GM21529 (cell line): ENCODE measurements at regions not wholly inside any gene's neighbourhood (a gene's known extent, or its start where the extent isn't known, plus 50 kb on each side); places are given as distances from the start of the nearest gene placed in this dataset.
"Not testable (repeated sequence)": the region's sequence is repeated elsewhere in the genome, so short reads cannot be mapped to it uniquely, and the experiment has no call there.

Source experiments
- ATAC-seq: cut with Tn5 transposase; IDR thresholded peaks from one replicate; pipeline ENCODE4 v1.9.1; 2021; ENCODE audit not compliant: unreplicated experiment

DNA sequence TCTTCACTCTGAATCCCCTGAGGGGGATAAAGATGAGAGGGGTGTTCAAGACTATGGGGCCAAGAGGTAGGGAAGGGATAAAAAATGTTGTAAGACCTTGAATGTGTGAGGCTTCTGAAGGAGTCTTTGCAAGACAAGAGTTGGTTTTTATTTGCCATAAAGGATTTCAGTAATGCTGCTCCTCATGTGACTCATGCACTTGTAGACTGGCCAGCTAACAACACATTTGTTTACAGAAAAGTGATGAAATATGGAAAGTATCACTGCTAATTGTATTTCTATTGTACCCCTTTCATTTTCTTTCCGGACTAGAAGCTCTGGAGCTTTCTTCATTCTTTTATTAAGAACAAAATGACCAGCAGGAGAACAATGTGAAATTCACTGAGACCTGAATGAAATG is 782.1 kb downstream of the EPHA4 start:
- no peak for ATAC-seq

DNA sequence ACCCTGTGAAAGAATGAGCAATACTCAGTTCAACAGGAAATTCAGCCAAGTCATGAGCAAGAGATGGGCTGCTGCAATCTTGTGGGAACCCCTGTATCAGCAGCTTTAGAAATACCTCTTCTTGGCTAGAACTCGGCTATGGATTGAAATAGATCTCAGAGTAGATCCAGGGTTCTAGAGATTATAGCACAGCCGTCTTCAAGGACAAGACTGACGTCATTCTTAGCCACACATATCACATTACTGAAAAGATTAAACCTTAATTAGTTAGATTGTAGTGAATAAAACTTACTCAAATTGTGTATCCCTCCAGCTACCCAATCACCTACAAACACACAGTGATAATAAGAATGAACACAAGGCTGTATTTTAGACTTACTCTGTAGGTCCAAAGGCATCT is 776.4 kb downstream of the EPHA4 start:
- no peak for ATAC-seq

DNA sequence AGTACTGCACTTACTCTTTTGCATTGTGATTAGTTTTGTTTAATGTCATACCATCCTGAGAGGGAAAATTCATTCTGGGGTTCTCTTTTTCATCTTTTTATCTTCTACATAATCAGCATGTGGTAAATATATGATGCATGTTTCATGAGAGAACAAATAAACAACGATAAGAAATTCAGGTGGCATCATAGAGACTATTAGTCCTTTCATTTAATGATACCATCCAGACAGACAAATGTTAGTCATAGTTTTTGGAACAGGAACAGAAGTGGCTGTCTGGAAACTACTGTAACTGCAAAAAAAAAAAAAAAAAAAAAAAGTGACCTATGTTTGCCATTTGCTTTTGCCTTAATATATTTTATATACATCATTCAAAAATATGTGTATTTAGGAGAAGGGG is 761.0 kb downstream of the EPHA4 start:
- no peak for ATAC-seq

DNA sequence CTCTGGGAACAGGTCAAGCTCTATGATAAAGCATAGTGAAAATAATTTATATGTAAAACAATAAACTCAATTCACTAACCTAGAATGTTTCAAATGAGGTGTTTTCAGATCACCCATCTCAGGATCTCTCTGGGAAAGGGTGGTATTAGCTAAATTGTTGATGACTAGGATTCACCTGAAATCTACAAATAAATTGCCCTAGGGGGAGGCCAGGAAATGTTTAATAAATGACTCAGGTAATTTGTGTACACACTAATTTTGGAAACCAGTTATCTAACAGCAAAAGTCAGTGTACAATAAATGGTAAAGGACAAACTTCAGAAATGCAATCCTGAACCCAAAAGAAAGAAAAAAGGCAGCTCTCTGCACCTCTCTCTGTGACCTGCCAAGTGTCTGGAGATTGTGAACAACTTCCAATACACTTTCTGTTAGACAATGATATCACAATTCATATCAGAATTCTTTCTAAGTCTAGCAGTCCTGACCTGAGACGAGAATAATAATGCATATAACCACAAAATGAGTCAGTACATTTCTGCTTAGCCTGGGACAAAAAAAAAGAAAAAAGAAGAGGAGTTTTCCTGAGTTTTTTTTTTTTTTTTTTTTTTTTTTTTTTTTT is 760.0 kb downstream of the EPHA4 start:
- no peak for ATAC-seq

DNA sequence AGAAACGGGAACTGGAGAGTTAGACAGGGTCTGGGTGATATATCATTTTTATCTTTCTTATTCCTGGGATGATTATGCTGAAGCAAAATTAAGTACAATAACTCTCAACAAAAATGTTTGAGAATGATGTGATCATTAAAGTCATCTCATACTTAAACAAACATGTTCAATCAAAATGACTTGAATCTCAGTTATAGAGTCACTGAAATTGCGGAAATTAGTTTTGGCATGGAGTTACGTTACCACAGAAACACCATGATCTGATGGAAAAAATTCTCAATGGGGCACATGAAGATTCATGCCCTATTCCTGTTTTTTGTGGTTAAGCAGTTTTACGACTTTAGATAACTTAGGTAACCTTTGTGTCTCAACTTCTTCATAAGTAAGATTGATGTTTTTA is 757.7 kb downstream of the EPHA4 start:
- ATAC-seq = no peak

DNA sequence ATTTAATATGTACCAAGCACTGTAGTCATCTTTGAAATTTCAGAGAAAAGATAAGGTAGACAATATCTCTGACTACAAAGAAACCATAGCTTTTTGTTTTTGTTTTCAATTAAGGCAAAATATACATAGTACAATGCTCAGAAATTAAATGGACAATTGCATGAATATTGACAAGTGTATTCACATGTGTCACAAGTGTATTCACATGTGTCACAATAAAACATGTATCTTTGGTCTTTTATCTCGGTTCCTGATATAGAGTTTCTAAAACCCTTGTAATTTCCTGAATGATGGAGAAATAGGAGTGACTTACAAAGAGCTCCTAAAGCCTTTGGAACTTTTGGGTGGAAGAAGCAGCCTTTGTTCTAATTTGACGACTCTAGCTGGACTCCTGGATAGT is 756.4 kb downstream of the EPHA4 start:
- no peak for ATAC-seq

DNA sequence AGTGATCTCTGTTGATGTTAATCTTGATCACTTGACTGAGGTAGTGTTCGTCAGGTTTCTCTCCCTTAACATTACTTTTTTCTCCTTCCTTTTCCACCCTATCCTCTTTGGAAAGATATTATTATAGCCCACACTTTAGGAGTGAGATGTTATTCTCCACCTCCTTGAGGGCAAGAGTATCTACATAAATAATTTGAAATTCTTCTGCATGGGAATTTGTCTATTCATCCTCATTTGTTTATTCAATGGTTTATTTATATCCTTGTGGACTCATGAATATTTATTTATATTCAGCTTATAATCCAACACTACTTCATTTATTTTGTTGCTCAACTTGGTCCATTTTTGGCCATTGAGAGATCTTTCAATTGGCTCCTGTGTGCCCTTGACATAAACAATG is 750.4 kb downstream of the EPHA4 start:
- no peak for ATAC-seq

DNA sequence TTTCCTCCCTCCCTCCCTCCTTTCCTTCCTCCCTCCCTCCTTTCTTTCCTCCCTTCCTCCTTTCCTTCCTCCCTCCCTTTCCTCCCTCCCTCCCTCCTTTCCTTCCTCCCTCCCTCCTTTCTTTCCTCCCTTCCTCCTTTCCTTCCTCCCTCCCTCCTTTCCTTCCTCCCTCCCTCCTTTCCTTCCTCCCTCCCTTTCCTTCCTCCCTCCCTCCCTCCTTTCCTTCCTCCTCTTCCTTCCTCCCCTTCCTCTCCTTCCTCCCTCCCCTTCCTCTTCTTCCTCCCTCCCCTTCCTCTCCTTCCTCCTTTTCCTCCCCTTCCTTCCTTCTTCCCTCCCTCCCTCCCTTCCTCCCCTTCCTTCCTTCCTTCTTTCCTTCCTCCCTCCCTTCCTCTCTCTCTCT is 748.5 kb downstream of the EPHA4 start:
- ATAC-seq = not testable (repeated sequence)

DNA sequence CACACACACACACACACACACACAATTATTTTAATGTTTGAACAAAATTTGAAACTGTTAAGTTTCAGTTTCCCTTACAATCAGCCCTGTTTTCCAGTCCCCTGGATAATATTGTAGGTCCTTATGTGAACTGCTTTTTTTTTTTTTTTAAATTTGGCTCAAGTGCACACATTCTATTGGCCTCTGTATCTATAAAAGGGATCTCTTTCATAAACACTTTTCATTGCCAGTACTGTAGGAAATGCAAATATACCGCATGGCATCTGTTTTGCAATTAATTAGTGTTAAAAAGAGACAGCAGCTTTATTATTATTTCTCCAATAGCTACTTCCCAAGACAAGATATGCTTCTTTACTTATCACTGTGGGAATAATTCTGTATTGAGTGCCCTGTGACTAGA is 738.7 kb downstream of the EPHA4 start:
- no peak for ATAC-seq

DNA sequence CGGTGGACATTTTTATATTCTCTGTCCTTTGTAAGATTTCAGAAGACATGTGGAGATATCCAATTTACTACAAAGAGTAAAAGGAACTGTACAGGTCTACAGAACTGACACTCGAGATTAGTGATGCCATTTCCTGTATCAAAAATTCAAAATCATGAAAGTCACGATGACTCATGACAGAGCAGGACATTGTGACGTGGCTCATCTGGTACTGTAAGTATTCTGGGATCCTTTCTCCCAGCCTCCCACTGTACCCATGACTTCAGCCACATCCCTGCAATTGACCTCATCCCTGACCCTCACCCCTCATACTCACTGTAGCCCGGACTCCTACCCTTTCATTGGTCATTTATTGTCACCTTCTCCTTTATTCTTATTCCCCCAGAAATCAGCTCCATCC is 736.5 kb downstream of the EPHA4 start:
- ATAC-seq = no peak

DNA sequence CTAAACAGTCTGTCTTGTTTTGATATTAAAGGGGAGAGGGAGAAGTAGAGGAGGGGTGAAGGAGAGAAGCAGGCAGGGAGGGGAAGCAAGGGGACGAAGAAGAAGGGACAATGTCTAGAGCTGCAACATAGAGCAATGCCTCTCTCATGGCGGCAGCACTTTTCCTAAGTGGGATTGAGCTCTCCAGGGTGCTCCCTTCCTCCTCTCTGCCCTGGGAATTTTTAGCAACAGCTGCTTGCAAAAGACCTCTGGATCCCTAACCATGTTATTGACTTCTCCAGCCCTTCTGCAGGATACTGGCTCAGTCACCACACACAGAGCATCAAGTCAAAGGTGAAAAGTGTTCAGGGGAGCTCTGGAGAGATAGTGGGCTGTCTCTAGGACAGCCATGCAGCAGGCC is 734.9 kb downstream of the EPHA4 start:
- ATAC-seq = no peak

DNA sequence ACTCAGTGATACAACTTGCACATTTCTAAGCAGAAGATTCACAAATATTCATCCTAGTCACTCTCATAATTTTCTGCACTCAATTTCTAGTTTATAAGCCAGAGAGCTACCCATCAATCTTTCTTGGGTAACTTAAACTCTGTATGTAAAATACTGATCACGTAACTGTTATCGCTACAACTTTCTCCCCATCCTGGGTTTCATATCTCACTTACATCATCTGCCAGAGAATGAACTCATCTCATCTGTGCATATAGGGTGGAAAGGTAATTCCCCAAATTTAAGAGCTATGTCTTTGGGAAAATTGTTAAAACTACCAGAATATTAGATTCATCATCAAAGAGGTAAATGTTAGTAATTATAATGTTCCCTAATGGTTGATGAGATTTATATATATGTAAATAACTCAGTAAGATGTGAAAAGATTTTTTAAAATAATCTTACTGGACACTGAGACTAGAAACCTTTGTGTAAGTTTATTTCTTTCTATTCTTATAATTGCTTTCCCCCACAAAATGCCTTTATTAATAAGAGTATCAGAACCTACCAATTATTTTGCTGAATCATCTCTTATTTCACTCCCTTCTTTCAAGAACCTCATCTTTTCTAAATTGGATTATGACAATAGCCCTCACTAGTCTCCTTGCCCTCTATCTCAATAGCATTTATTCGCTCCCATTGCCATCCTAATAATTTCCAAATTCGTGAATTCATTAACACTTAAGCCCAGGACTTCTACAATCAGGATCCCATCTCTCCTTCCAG is 729.0 kb downstream of the EPHA4 start:
- no peak for ATAC-seq

DNA sequence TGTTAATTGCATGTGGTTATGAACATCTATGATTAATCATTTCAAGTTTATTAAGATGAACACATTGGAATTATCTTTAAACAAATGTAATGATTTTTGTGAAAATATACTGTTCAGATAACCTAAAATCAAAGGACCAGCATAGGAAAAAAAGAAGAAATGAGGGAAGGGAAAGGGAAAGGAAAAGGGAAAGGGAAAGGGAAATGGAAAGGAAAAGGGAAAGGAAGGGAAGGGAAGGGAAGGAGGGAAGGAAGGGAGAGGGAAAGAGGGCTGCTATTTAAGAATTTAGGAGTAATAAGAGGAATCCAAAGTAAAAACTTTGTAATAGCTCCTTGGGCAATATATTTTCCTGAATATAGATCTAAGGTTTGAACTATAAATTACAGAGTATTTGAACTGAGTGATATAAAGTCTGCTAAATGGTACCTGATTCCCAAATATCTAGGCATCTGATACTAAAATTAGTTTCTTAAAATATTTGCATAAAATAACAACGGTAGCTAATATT is 726.3 kb downstream of the EPHA4 start:
- ATAC-seq = no peak

DNA sequence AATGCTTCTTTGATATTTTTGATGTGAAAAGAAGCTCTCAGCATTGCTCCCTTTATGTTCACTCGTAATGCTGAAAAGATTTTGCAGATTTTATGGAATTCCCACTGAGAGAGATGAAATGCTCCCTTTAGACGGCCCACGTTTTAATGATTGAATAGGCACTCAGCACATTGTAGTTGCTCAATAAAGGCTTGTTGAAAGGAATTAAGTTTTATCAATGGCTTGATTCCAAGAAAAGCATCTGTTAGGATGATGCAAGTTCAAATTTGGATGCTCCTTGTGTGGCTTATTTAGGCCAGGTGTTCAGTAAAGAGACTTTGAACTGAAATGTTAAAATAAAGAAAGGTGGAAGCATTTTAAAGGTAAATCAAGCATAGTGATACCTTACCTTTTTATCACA is 725.1 kb downstream of the EPHA4 start:
- ATAC-seq = no peak

DNA sequence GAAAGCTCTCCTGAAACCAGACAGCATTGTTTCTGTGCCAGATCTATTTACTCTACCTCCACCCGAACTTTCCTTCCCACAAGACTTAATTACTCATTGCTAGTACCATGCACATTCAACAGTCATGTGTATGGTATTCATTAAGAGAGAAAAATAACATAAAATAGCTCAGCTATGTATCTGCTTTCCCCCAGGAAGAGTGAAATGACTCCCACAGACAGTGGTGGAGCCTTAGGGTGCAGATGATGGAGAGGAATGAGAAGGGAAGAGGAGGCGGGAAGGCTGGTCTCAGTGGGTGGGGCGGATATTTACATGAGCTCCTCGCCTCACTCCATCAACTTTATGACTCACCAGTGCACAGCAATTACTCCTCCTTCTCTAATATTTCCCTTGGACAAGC is 724.5 kb downstream of the EPHA4 start:
- no peak for ATAC-seq

DNA sequence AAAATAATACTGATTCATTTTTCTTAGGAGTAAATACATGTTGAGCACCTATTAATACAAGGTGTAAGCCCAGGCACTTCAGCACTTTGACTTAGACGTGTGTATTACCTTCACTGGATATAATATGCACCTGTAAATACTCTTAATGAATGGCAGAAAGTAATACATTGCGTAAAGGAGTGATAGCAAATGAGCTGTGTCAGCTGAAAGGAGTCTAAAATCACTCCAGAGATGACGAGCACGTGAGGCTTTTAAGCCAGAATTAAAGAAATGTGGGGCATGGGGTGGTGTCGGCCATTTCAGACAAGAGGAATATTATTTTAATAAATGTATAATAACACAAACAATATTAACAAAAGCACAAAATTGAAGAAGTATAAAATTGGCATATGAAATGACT is 722.7 kb downstream of the EPHA4 start:
- no peak for ATAC-seq

DNA sequence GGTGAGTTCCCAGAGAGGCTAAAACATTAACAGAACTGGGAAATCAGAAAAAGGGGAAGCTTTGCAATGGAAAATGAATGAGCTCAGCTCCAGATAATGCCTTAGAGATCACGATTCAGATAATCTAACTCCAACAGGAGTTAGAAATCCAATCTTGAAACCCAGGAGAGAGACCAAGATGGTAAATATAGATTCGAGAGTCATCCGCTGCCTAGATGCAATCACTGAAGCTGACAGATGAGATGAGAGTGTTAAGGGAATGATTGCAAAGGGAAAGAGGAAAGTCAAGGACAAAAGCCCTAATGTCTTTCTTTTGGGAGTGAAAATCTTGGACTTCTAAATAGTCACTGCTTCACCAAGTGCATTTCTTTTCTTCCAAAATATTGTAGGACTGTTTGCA is 722.0 kb downstream of the EPHA4 start:
- no peak for ATAC-seq

DNA sequence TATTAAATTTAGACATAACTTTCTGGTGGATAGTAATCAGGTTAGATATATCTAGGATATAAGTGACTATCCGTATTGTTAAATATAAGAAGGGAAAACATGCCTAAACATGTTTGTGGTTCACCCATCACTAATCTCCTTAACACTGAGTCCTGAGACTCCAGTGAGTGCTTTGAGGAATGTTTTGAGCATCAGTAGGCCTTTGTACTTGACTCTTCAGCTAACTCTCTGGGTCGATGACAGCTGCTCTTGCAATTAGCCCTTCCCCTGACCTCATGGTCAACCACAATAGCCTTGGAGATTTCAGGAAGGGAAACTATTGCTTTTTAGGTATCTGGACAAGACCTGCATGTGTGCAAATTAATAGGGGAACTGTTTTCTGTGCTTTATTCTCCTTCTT is 716.8 kb downstream of the EPHA4 start:
- ATAC-seq = no peak

DNA sequence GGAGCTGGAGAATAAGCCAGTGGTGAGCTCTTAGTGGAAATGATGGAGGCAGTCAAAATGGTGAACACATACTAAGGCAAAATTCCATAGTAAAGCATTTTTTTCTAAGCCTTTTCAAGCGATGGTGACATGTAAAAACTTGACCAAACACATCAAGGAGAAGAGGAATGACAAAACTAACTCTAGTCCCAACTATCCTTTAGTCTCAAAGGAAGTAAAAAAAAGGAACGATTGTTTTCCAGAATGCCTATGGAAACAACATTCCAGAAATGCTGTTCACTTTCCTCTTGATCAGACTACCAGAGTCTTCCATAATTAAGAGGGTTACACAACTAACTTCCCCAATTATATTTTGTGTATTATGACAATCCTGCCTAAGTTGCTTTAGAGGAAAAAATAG is 715.6 kb downstream of the EPHA4 start:
- no peak for ATAC-seq

DNA sequence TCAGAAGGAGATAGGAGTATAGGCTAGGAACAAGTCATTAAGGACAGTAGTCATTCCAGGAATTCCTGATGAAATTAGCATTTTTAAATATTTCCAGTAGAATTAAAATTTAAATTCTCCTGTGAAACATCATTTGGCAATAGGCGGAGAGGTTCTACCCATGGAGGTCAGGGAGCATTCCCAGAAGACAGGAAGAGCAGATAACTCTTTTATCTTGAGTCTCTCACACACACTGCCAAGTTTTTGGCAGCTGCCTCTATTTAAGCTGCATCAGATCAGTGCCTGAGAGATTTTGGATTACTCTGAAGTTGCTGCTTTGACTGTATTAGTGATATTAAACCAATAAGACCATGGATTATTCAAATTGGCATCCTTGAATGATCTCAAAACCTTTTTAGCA is 714.7 kb downstream of the EPHA4 start:
- no peak for ATAC-seq

DNA sequence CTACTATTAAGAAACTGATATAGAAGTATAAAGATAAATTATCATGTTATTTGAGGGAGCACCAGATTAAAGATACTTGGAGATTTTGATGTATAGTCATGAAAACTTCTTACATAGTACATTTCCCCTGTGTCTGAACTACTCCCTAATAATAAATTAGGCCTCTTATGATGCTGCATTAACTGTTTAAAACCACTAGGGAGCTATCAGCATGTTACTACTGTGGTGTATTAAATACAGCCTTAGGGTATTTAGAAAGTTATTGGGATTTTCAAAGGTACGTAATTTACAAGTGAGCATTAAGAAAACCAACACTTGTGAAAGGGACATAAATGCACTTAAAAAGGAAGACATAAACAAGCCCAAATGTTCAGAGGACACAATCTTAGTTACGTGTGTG is 714.0 kb downstream of the EPHA4 start:
- ATAC-seq = no peak

DNA sequence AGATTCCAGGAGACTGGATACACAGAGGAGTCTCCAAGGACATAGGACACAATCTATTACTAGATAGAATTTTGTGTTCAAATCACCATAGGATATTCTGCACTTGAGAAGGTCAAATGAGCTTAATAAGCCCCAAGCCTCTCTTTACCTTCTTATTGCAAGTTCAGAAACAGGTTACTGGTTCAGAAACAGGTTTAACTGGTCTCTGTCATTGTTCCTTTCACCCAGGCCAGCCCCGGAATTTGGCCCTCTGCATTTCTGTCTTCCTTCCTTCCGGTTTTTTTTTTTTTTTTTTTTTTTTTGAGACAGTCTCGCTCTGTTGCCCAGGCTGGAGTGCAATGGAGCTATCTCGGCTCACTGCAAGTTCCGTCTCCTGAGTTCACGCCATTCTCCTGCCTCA is 700.2 kb downstream of the EPHA4 start:
- ATAC-seq = no peak
